Kidney epithelial cell (primary cell): ENCODE measurements at regions not wholly inside any gene's neighbourhood (a gene's known extent, or its start where the extent isn't known, plus 50 kb on each side); places are given as distances from the start of the nearest gene placed in this dataset.

Source experiments
- DNase-seq: peaks from one replicate; pipeline ENCODE4 v3.0.0-alpha.2; 2010; ENCODE audit warnings: low read depth
- H3K27me3 ChIP-seq: 2 replicates; pipeline ENCODE4 v1.6.0; 2011; ENCODE audit warnings: low read length; ENCODE audit not compliant: control insufficient read depth, insufficient read depth
- H3K36me3 ChIP-seq: 2 replicates; pipeline ENCODE4 v1.5.1; 2011; ENCODE audit warnings: low read length; ENCODE audit not compliant: control insufficient read depth, insufficient read depth
- H3K4me3 ChIP-seq: 2 replicates; pipeline ENCODE4 v1.5.1; 2011; ENCODE audit warnings: low read depth, mild to moderate bottlenecking, control low read depth, low read length
- CTCF ChIP-seq: IDR thresholded peaks from 2 replicates; pipeline ENCODE4 v1.5.1; 2011; ENCODE audit warnings: mild to moderate bottlenecking, moderate library complexity, low read length, control low read depth, inconsistent platforms; ENCODE audit not compliant: insufficient read depth, poor library complexity, severe bottlenecking

- H3K4me3 ChIP-seq = no peak overlapping the region
- no peaks in the 10 kb centered on the region for H3K36me3 ChIP-seq
- no peak for TF ChIP-seq CTCF
- DNase-seq = no peak
- H3K27me3 ChIP-seq = no peaks in the 10 kb centered on the region
Observed at GRCh38 chr9:25421560-25421959, 256.7 kb downstream of the TUSC1 start.

- no peak overlapping the region for H3K4me3 ChIP-seq
- H3K27me3 ChIP-seq = no peaks in the 10 kb centered on the region
- no peak for DNase-seq
- no peaks in the 10 kb centered on the region for H3K36me3 ChIP-seq
- TF ChIP-seq CTCF = no peak
Observed at GRCh38 chr9:25418974-25419373, 259.3 kb downstream of the TUSC1 start.

- Histone ChIP-seq H3K36me3 (no peaks in the 10 kb centered on the region), H3K4me3 (no peak overlapping the region), H3K27me3 (no peaks in the 10 kb centered on the region)
- TF ChIP-seq CTCF = no peak
- DNase-seq = no peak
Observed at GRCh38 chr9:25415718-25416117, 262.5 kb downstream of the TUSC1 start.

- no peak for DNase-seq
- Histone ChIP-seq H3K4me3 (no peak overlapping the region), H3K36me3 (no peaks in the 10 kb centered on the region), H3K27me3 (no peaks in the 10 kb centered on the region)
- TF ChIP-seq CTCF = no peak
Observed at GRCh38 chr9:25412646-25413045, 265.6 kb downstream of the TUSC1 start.

- no peaks in the 10 kb centered on the region for H3K36me3 ChIP-seq
- no peak for DNase-seq
- TF ChIP-seq CTCF = no peak
- no peak overlapping the region for H3K4me3 ChIP-seq
- H3K27me3 ChIP-seq = no peaks in the 10 kb centered on the region
Observed at GRCh38 chr9:25397746-25398145, 280.5 kb downstream of the TUSC1 start.

- Histone ChIP-seq H3K27me3 (no peaks in the 10 kb centered on the region), H3K36me3 (no peaks in the 10 kb centered on the region), H3K4me3 (no peak overlapping the region)
- DNase-seq = no peak
- no peak for TF ChIP-seq CTCF
Observed at GRCh38 chr9:25396828-25397227, 281.4 kb downstream of the TUSC1 start.
